ENCODE measurements at regions not wholly inside any gene's neighbourhood (a gene's known extent, or its start where the extent isn't known, plus 50 kb on each side); places are given as distances from the start of the nearest gene placed in this dataset.

GRCh38 chr6:84521511-84521910 is 242.9 kb downstream of the TBX18 start:
- no peak for DNase-seq

- DNase-seq: no peak
Observed at GRCh38 chr6:84517741-84518530, 246.5 kb downstream of the TBX18 start.

GRCh38 chr6:84516154-84516553 is 248.2 kb downstream of the TBX18 start:
- DNase-seq: no peak

- DNase-seq: no peak
Observed at GRCh38 chr6:84515067-84515466, 249.3 kb downstream of the TBX18 start.

GRCh38 chr6:84514089-84514971 is 250.1 kb downstream of the TBX18 start:
- no peak for DNase-seq

GRCh38 chr6:84512391-84512790 is 252.0 kb downstream of the TBX18 start:
- DNase-seq: no peak

GRCh38 chr6:84511929-84512328 is 252.5 kb downstream of the TBX18 start:
- DNase-seq: no peak

- DNase-seq: no peak
Observed at GRCh38 chr6:84508981-84509380, 255.4 kb downstream of the TBX18 start.

- no peak for DNase-seq
Observed at GRCh38 chr6:84508334-84508733, 256.1 kb downstream of the TBX18 start.

- no peak for DNase-seq
Observed at GRCh38 chr6:84504025-84504424, 260.4 kb downstream of the TBX18 start.

GRCh38 chr6:84501315-84501714 is 263.1 kb downstream of the TBX18 start:
- no peak for DNase-seq

GRCh38 chr6:84500726-84501125 is 263.7 kb downstream of the TBX18 start:
- DNase-seq: no peak

- no peak for DNase-seq
Observed at GRCh38 chr6:84498905-84499304, 265.5 kb downstream of the TBX18 start.

- no peak for DNase-seq
Observed at GRCh38 chr6:84492241-84493165, 265.1 kb upstream of the CEP162 start.

GRCh38 chr6:84489598-84489997 is 262.2 kb upstream of the CEP162 start:
- no peak for DNase-seq

GRCh38 chr6:84486526-84486925 is 259.1 kb upstream of the CEP162 start:
- no peak for DNase-seq

- DNase-seq: no peak
Observed at GRCh38 chr6:84469144-84469543, 241.7 kb upstream of the CEP162 start.

- no peak for DNase-seq
Observed at GRCh38 chr6:84467296-84467695, 239.9 kb upstream of the CEP162 start.

- no peak for DNase-seq
Observed at GRCh38 chr6:84466511-84466910, 239.1 kb upstream of the CEP162 start.

- no peak for DNase-seq
Observed at GRCh38 chr6:84464471-84464870, 237.0 kb upstream of the CEP162 start.

- DNase-seq: no peak
Observed at GRCh38 chr6:84462698-84463097, 235.3 kb upstream of the CEP162 start.

GRCh38 chr6:84461461-84461860 is 234.0 kb upstream of the CEP162 start:
- no peak for DNase-seq

GRCh38 chr6:84460491-84460890 is 233.0 kb upstream of the CEP162 start:
- DNase-seq: no peak
